Suppressor macrophage treated with lipopolysaccharide for 4 hours (primary cell): ENCODE measurements at regions not wholly inside any gene's neighbourhood (a gene's known extent, or its start where the extent isn't known, plus 50 kb on each side); places are given as distances from the start of the nearest gene placed in this dataset.

ENCODE experiments used
- DNase-seq: peaks from one replicate; pipeline ENCODE4 v3.0.0-alpha.2; 2020

DNA sequence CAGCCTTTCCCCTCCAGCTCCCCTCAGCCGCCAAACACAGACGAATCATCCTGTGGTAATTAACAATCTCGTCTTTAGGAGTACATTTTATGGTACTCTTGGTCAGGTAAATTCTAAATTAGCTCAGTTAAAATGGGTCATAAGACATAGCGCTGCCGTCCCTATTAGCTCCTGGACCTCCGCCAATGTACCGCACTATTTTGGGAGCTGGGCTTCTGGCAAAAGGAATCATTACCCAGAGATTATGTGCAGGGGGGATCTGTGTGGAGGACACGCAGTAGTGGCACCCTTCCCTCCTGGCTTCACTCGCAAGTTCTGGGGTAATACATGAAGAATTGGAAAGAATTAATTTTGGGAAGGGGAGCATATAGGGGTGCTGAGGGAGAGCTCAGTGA is 68.6 kb upstream of the ONECUT1 start:
- no peak for DNase-seq

DNA sequence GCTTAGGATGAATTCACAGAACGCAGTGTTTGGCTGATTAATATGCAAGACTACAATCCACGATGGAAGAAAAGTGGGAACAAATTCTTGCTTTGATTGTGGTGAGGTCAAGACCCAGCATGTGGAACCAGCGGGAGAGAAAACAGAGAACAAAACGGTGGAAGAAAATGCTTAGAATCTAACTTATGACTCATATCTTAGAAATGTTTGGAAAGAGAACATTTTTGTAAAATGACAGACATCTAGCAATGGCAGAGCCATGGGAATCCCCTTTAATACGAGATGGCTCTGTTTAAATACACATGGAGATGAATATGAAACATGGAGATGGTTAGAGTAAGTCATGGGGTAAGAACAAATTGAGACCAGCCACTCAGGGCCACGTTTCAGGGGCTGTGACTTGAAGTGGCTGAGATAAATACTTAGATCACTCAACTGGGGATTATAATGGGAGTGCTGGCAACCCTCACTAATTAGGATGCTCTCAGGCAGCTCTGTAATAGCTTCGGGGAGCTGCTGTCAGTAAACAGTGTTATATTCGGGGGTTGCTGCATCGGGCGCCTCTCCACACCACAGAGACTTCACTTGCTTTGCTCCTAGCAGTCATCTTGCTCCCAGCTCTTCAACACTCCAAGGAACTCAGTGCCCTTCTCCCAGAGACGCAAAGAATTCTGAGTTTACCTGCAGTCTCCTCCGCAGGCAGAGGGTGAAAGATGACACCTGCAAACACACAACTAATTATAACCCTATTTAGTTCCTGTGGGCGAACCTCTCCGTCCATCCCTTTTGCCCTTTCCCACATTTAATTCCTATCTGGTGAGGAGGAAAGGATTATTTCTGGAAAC is 68.0 kb upstream of the ONECUT1 start:
- no peak for DNase-seq

DNA sequence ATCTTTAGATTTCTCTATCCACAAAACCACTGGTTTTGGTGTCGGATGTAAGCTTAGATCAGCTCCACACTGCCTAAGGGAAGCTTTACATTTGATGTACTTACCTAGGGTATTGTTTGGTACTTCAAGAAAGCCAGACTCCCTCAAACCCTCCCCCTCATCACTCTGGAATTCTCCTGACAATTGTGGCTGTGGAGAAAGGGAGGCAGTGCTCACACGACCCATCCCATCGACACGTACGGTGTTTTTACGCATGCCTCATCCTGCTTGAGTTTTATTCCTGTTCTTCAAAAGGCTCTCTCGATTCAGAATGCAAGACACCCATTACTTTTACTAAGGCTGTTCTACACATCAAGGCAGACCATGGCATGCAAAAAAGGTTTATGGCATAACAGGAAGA is 67.3 kb upstream of the ONECUT1 start:
- no peak for DNase-seq

DNA sequence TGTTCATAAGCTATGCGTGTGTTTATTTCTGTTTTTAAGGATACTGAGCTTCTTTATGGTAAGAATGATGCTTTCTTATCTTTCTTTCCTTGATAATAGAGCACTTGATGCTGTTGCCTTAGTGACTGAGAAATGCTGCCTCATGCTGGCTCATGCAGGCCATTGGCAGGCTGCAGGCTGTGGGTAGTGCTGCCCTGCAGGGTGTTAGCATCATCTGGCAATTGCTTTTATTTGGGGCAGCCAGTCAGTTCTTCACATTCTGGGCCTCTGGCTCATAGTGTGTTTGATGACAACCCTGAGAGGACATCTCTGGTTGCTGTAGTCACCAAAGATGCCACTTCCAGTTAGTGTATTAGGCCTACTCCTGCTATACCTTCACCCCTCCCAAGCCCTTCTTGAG is 66.2 kb upstream of the ONECUT1 start:
- no peak for DNase-seq

DNA sequence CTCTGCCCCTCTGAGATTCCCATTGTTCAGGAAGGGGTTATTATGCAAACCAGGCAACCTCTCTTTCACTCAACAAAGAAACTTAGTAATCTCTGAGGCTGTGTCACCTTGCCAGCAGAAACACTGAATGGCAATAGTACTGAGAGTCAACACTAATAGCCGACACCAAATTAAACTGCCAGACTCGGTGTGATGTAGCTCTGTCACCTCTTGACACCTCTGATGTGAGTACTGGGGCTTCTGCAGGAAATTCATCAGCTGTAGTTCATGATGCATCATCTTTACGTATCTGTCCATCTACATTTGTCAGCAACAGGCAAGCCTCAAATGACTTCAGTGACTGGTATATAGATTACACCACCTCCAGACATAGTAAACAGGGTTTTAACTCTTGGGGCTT is 65.0 kb upstream of the ONECUT1 start:
- DNase-seq: no peak

- no peak for DNase-seq
Observed at GRCh38 chr15:52844823-52845222, 54.7 kb upstream of the ONECUT1 start.
